Ecto neural progenitor cell (in vitro differentiated cells): ENCODE measurements at regions not wholly inside any gene's neighbourhood (a gene's known extent, or its start where the extent isn't known, plus 50 kb on each side); places are given as distances from the start of the nearest gene placed in this dataset.
A peak's percentile ranks its signal among the peaks of the same experiment; 100 is the strongest.
"Not testable (repeated sequence)": the region's sequence is repeated elsewhere in the genome, so short reads cannot be mapped to it uniquely, and the experiment has no call there.

ENCODE experiments used
- DNase-seq: peaks from one replicate; pipeline ENCODE4 v3.0.0-alpha.2; 2018; ENCODE audit warnings: low spot score

DNA sequence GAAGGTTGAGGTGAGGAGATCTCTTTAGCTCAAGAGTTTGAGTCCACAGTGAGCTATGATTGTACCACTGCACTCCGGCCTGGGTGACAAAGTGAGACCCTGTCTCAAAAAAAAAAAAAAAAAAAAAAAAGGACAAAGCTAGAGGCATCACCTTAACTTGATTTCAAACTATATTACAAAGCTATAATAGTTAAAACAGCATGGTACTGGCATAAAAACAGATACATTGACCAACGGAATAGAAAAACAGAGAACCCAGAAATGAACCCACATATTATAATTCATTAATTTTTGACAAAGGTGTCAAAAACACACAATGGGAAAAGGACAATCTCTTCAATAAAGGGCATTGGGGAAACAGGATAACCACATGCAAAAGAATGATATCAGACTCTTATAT, 50.8 kb upstream of the MBOAT1 start:
- no peak for DNase-seq

DNA sequence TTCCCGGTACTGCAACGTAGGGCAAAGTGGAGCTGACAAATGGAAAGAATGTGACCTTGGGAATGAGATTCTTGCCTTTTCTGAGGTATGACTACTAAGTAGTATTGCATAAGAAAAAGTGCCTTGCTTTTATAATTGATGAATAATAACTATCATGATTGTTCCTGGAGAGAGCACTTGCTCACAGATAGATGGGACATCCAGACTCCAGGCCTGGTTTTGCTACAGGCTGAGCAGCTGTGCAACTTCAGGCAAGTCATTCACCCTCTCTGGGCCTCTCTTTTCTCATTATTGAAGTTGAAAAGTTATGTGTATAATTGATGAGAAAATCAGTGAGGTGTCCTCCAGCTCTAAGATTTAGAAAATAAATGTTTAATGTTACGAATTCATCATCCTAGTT, 53.6 kb upstream of the MBOAT1 start:
- no peak for DNase-seq

DNA sequence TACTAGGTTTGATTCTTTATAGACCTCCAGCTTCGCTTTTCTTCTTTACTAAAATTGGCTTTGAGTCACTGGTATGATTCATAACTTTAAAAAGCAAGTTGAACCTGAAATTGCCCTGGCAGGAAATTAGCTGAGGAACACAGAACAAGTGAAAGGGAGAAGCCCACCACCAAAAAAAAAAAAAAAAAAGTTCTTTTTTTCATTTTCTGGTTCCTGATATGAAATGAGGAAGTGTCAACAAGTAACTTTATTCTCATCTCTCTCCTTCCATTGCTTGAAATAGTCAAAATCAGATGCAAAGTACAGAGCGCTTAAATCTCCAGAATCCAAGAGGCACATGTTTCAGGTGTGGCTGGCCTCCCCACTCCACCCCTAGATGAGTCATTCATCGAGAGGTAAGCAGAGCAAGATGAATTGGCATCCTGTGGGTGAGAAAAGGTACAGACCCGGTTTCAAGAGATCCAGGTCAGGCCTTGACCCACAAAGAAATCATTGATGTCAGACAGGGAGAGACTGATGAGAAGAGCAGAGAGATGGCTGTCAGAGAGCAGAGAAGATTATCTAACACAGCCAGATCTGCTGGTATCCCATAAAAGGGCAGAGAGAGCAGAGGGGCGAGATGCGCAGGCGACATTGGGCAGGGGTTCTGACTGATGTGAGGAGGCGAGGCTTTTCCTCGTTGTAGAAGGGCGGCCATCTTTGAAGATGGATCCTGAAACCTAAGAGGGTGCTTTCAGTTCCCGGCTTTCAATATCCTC, 54.8 kb upstream of the MBOAT1 start:
- DNase-seq, result no peak

- no peak for DNase-seq
Measured at GRCh38 chr6:20269181-20269580, 56.9 kb upstream of the MBOAT1 start.

GRCh38 chr6:20271818-20272217, 59.5 kb upstream of the MBOAT1 start:
- no peak for DNase-seq

DNA sequence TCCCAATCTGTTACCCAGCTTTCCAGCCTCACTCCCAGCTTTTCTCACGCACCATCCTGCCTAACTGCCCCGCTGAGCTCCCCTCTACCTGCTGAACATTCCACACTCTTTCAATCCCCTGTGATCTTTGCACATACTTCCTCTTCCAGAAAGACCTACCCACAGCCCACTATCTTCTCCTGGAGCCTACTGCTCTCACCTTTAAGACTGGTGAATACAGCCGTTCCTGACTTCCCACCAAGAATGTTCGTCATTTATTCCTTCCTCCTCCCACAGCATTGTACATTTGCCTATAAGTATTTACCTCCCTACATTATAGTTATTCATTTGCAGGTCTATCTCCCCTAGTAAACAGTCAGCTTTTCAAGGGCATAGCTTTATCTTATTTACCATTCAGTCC, 61.9 kb upstream of the MBOAT1 start:
- no peak for DNase-seq

DNA sequence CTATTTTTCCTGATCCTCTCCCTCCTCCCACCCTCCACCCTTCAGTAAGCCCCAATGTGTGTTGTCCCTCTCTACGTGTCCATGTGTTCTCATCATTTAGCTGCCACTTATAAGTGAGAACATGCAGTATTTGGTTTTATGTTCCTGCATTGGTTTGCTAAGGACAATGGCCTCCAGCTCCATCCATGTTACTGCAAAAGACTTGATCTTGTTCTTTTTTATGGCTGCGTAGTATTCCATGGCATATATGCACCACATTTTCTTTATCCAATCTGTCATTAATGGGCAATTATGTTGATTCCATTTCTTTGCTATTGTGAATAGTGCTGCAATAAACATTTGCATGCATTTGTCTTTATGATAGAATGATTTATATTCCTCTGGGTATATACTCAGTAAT, 63.6 kb upstream of the MBOAT1 start:
- not testable (repeated sequence) for DNase-seq

DNA sequence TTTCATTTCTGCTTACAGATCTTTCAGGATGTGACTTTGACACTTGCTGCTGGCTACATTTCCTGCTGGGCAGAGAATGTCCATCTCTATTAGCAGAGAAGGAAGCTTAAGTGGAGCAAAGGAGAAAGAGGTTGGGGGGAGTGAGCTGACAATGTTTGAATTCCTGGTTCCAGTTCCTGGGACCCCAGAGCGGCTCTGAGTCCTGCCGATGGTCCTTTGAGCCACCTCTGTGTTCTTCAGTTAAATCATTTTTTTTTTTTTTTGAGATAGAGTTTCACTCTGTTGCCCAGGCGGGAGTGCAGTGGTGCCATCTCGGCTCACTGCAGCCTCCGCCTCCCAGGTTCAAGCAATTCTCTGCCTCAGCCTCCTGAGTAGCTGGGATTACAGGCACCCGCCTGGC, 65.5 kb upstream of the MBOAT1 start:
- not testable (repeated sequence) for DNase-seq

- DNase-seq, result no peak
Measured at GRCh38 chr6:20279051-20279450, 66.8 kb upstream of the MBOAT1 start.

GRCh38 chr6:20279608-20280287, 67.5 kb upstream of the MBOAT1 start:
- DNase-seq, result no peak

DNA sequence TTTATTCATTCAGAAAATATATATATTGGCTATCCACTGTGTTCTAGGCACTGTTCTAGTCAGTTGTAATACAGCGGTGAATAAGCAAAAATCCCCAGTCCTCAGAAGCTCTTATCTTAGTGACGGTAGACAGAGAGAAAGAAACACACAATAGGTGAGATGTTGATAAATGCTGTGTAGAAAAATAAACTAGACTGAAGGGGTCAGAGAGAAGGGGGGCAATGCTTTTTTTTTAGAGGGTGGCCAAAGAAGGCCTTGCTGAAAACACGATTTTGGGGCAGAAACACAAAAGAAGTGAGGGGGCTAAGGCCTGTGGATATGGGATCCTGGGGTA, 68.0 kb upstream of the MBOAT1 start:
- DNase-seq, result no peak

GRCh38 chr6:20284672-20285071, 72.4 kb upstream of the MBOAT1 start:
- no peak for DNase-seq

- DNase-seq, result no peak
Measured at GRCh38 chr6:20286968-20287565, 74.8 kb upstream of the MBOAT1 start.

DNA sequence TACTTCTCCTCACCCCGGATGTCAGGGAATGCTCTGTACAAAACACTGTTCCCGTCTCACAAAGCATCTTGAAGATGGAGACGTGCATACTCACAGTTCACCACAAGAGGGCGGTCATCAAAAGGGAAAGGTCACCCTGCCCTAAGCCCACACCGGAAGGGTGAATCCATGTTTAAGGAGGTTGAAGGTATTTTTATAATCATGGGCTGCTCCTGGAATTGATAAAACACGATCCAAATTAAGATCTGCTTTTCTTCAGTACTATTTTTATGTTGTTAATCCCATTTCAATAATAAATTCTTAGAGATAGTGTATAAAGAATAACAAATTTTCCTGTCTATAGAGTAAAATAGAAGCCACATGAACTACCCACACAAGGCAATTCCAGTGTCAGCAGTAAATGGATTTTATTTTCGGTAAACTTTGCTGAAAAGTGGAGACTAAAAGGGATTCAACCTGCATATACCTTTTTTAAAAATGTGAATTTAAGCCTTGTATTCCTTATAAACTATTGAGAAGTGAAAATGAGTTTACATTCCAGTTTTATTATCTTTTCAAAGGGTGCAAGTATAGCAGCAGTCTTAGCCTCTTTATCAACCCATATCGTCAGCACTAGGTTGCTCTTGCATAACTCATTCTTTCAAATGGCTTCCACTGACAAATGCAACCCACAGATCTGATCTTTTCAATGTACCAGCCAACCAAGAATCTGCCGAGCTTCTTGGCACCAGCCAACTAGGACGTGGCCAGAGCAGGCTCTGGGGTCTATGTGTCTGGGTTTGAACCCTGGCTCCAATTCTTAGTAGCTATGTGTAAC, 79.7 kb upstream of the MBOAT1 start:
- DNase-seq, result peak; percentile 80

GRCh38 chr6:20292905-20293304, 80.6 kb upstream of the MBOAT1 start:
- DNase-seq, result no peak

GRCh38 chr6:20301256-20301655, 89.0 kb upstream of the MBOAT1 start:
- no peak for DNase-seq

DNA sequence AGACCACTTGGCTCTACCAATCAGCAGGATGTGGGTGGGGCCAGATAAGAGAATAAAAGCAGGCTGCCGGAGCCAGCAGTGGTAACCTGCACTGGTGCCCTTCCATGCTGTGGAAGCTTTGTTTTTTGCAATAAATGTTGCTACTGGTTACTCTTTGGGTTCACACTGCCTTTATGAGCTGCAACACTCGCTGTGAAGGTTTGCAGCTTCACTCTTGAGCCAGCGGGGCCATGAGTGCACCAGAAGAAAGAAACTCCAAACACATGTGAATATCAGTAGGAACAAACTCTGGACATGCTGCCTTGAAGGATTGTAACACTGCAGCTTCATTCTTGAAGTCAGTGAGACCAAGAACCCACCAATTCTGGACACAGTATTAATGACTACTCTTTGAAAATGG, 89.9 kb upstream of the MBOAT1 start:
- no peak for DNase-seq

DNA sequence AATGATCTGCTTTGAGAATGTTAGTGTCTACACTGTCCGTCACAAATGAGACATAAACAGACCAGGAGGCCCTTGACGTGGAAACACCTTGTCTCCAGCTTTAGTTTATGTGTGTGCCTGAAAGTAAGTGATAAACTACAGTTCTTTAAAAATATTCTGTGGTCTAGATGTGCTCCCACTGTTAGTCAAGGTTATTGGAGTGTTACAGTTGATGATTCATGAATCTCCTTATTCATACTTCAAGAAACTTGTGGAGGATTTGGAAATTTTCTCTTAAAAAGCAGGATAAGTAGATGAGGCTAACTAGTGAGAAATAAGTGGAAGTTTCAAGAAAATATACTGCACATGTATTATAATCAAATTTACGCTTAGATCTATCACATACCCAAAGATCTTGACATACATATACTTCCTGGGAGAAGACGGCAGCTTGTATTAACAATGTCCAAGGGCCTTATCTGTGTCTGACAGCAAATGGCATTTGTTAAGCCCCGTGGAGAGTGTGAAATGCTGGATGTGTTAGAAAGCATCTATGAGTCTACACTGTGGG, 90.5 kb upstream of the MBOAT1 start:
- DNase-seq, result no peak

GRCh38 chr6:20306491-20306890, 94.2 kb upstream of the MBOAT1 start:
- DNase-seq, result no peak

GRCh38 chr6:20309186-20309585, 92.5 kb upstream of the E2F3 start:
- DNase-seq, result no peak

DNA sequence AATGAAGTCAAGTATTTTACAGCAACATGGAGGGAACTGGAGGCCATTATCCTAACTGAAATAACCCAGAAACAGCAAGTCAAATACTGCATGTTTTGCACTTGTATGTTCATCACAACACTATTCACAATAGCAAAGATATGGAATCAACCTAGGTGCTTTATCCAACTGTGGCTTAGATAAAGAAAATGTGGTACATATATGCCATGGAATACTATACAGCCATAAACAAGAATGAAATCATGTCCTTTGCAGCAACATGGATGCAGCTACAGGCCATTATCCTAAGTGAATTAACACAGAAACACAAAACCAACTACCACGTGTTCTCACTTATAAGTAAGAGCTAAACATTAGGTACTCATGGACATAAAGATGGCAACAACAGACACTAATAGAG, 91.5 kb upstream of the E2F3 start:
- DNase-seq, result no peak

- DNase-seq, result no peak
Measured at GRCh38 chr6:20312606-20313005, 89.1 kb upstream of the E2F3 start.
